NCI-H128 (cell line): ENCODE measurements at regions not wholly inside any gene's neighbourhood (a gene's known extent, or its start where the extent isn't known, plus 50 kb on each side); places are given as distances from the start of the nearest gene placed in this dataset.
"Not testable (repeated sequence)": the region's sequence is repeated elsewhere in the genome, so short reads cannot be mapped to it uniquely, and the experiment has no call there.

Experiments
- DNase-seq: peaks from one replicate; lab custom pipeline; 2025; ENCODE audit not compliant: unreplicated experiment; lab: John Stamatoyannopoulos, UW

- no peak for DNase-seq
Observed at GRCh38 chr1:22330760-22331119, 120.9 kb upstream of the ZBTB40 start.

- DNase-seq = no peak
Observed at GRCh38 chr1:22331618-22332423, 119.8 kb upstream of the ZBTB40 start.

- no peak for DNase-seq
Observed at GRCh38 chr1:22332424-22332717, 119.3 kb upstream of the ZBTB40 start.

- no peak for DNase-seq
Observed at GRCh38 chr1:22332795-22333499, 118.7 kb upstream of the ZBTB40 start.

GRCh38 chr1:22333516-22334121 lies 118.0 kb upstream of the ZBTB40 start:
- no peak for DNase-seq

GRCh38 chr1:22334860-22335550 lies 116.6 kb upstream of the ZBTB40 start:
- no peak for DNase-seq

GRCh38 chr1:22336274-22336673 lies 115.4 kb upstream of the ZBTB40 start:
- DNase-seq = not testable (repeated sequence)

- not testable (repeated sequence) for DNase-seq
Observed at GRCh38 chr1:22336696-22337545, 114.7 kb upstream of the ZBTB40 start.

- no peak for DNase-seq
Observed at GRCh38 chr1:22338071-22338765, 113.4 kb upstream of the ZBTB40 start.

GRCh38 chr1:22339237-22339636 lies 112.4 kb upstream of the ZBTB40 start:
- no peak for DNase-seq

GRCh38 chr1:22340066-22340465 lies 111.6 kb upstream of the ZBTB40 start:
- no peak for DNase-seq

- no peak for DNase-seq
Observed at GRCh38 chr1:22340873-22341272, 110.8 kb upstream of the ZBTB40 start.

- no peak for DNase-seq
Observed at GRCh38 chr1:22341791-22342605, 109.7 kb upstream of the ZBTB40 start.

GRCh38 chr1:22342734-22343191 lies 108.9 kb upstream of the ZBTB40 start:
- DNase-seq = no peak

GRCh38 chr1:22343456-22344328 lies 108.0 kb upstream of the ZBTB40 start:
- no peak for DNase-seq

- no peak for DNase-seq
Observed at GRCh38 chr1:22344329-22344630, 107.4 kb upstream of the ZBTB40 start.

- DNase-seq = no peak
Observed at GRCh38 chr1:22344851-22345560, 106.6 kb upstream of the ZBTB40 start.
